H1 (cell line): ENCODE measurements at regions not wholly inside any gene's neighbourhood (a gene's known extent, or its start where the extent isn't known, plus 50 kb on each side); places are given as distances from the start of the nearest gene placed in this dataset.

Experiments used
- POLR2AphosphoS5 ChIP-seq: IDR thresholded peaks from 2 replicates; pipeline ENCODE4 v1.6.1; 2011; ENCODE audit warnings: low read depth, low read length

- no peak for TF ChIP-seq POLR2AphosphoS5
These were observed 59.7 kb upstream of the CCDC71L start (continued) for GRCh38 chr7:106720641-106721040.
